Hindlimb muscle (tissue), 1 donor: ENCODE measurements at regions not wholly inside any gene's neighbourhood (a gene's known extent, or its start where the extent isn't known, plus 50 kb on each side); places are given as distances from the start of the nearest gene placed in this dataset.

Experiments used
- DNase-seq: peaks from one replicate; pipeline ENCODE4 v3.0.0-alpha.2; 2013

GRCh38 chr6:33967966-33968724 lies 164.3 kb upstream of the MLN start:
- DNase-seq, result no peak

GRCh38 chr6:33967265-33967767 lies 163.5 kb upstream of the MLN start:
- no peak for DNase-seq

GRCh38 chr6:33966536-33966935 lies 162.7 kb upstream of the MLN start:
- DNase-seq, result no peak

- DNase-seq, result no peak
Observed at GRCh38 chr6:33965766-33966165, 162.0 kb upstream of the MLN start.

GRCh38 chr6:33964387-33964786 lies 160.6 kb upstream of the MLN start:
- no peak for DNase-seq

GRCh38 chr6:33963136-33963750 lies 159.4 kb upstream of the MLN start:
- DNase-seq, result no peak

- DNase-seq, result no peak
Observed at GRCh38 chr6:33962246-33963027, 158.6 kb upstream of the MLN start.

- no peak for DNase-seq
Observed at GRCh38 chr6:33961691-33962090, 157.9 kb upstream of the MLN start.

- no peak for DNase-seq
Observed at GRCh38 chr6:33960345-33961313, 156.8 kb upstream of the MLN start.

GRCh38 chr6:33959661-33960344 lies 156.0 kb upstream of the MLN start:
- DNase-seq, result no peak

- no peak for DNase-seq
Observed at GRCh38 chr6:33959329-33959651, 155.5 kb upstream of the MLN start.

- no peak for DNase-seq
Observed at GRCh38 chr6:33958526-33959328, 154.9 kb upstream of the MLN start.

- DNase-seq, result no peak
Observed at GRCh38 chr6:33957892-33958525, 154.2 kb upstream of the MLN start.

GRCh38 chr6:33957131-33957891 lies 153.5 kb upstream of the MLN start:
- no peak for DNase-seq

- no peak for DNase-seq
Observed at GRCh38 chr6:33956206-33956605, 152.4 kb upstream of the MLN start.

GRCh38 chr6:33955566-33955965 lies 151.8 kb upstream of the MLN start:
- no peak for DNase-seq

GRCh38 chr6:33954453-33954852 lies 150.7 kb upstream of the MLN start:
- no peak for DNase-seq

- no peak for DNase-seq
Observed at GRCh38 chr6:33953171-33953570, 149.4 kb upstream of the MLN start.

GRCh38 chr6:33952016-33952415 lies 148.2 kb upstream of the MLN start:
- no peak for DNase-seq
